ENCODE measurements at regions not wholly inside any gene's neighbourhood (a gene's known extent, or its start where the extent isn't known, plus 50 kb on each side); places are given as distances from the start of the nearest gene placed in this dataset.

DNA sequence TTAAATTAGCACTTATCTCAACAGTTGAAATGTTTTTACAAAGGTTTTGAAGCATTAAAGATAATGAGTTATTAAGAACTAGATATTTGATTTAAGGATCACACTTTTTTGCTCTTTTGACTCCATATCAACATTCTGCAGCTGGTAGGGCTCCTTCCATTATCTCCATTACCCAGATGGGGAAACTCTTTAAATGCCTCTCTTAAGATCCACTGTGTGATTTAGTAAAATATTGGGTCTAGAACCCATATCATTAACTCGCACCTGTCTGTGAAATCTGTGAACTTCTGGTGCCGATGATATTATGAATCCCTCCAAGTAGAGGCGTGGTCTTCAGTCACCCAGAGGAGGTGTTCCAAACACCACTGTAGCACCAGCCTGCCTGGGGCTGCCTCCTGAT is 466.2 kb downstream of the TSN start:
- no peak for TF ChIP-seq IRF2 (CRISPR knock-in tag; IDR thresholded peaks at IDR 0.05)
- TF ChIP-seq HDAC6 (IDR thresholded peaks at IDR 0.05; ENCODE audit: low read depth, low read length): no peak
